ENCODE measurements at regions not wholly inside any gene's neighbourhood (a gene's known extent, or its start where the extent isn't known, plus 50 kb on each side); places are given as distances from the start of the nearest gene placed in this dataset.

- no peak for DNase-seq
Measured at GRCh38 chr16:76913046-76913445, 277.9 kb upstream of the MON1B start.

GRCh38 chr16:76926042-76926441, 264.9 kb upstream of the MON1B start:
- no peak for DNase-seq

GRCh38 chr16:76926595-76926994, 264.4 kb upstream of the MON1B start:
- DNase-seq, result no peak

GRCh38 chr16:76931186-76931585, 259.8 kb upstream of the MON1B start:
- DNase-seq, result no peak

GRCh38 chr16:76932541-76933211, 258.3 kb upstream of the MON1B start:
- no peak for DNase-seq

GRCh38 chr16:76940251-76940650, 250.7 kb upstream of the MON1B start:
- no peak for DNase-seq

GRCh38 chr16:76941113-76941512, 249.9 kb upstream of the MON1B start:
- DNase-seq, result no peak

- DNase-seq, result no peak
Measured at GRCh38 chr16:76942089-76942488, 248.9 kb upstream of the MON1B start.

GRCh38 chr16:76943921-76944320, 247.1 kb upstream of the MON1B start:
- DNase-seq, result no peak

- DNase-seq, result no peak
Measured at GRCh38 chr16:76946879-76947278, 244.1 kb upstream of the MON1B start.

- no peak for DNase-seq
Measured at GRCh38 chr16:76947749-76948148, 243.2 kb upstream of the MON1B start.

- no peak for DNase-seq
Measured at GRCh38 chr16:76955629-76956028, 235.4 kb upstream of the MON1B start.

GRCh38 chr16:76956394-76956793, 234.6 kb upstream of the MON1B start:
- no peak for DNase-seq

GRCh38 chr16:76956841-76957240, 234.1 kb upstream of the MON1B start:
- DNase-seq, result no peak

GRCh38 chr16:76959166-76959565, 231.8 kb upstream of the MON1B start:
- DNase-seq, result no peak

- DNase-seq, result no peak
Measured at GRCh38 chr16:76963614-76964315, 227.2 kb upstream of the MON1B start.

GRCh38 chr16:76964464-76965154, 226.4 kb upstream of the MON1B start:
- no peak for DNase-seq

- DNase-seq, result no peak
Measured at GRCh38 chr16:76970087-76970744, 220.8 kb upstream of the MON1B start.

- DNase-seq, result no peak
Measured at GRCh38 chr16:76970745-76971099, 220.3 kb upstream of the MON1B start.

- no peak for DNase-seq
Measured at GRCh38 chr16:76976101-76976500, 214.9 kb upstream of the MON1B start.

- no peak for DNase-seq
Measured at GRCh38 chr16:76976756-76977155, 214.2 kb upstream of the MON1B start.

GRCh38 chr16:76984196-76984595, 206.8 kb upstream of the MON1B start:
- no peak for DNase-seq

- DNase-seq, result no peak
Measured at GRCh38 chr16:76985392-76986045, 205.5 kb upstream of the MON1B start.
